PFSK-1 (cell line): ENCODE measurements at regions not wholly inside any gene's neighbourhood (a gene's known extent, or its start where the extent isn't known, plus 50 kb on each side); places are given as distances from the start of the nearest gene placed in this dataset.

ENCODE experiments used
- FOXP2 ChIP-seq: optimal IDR thresholded peaks from 2 replicates; pipeline ENCODE3; 2011; ENCODE audit warnings: borderline replicate concordance, control low read depth, inconsistent platforms; ENCODE audit not compliant: insufficient read depth; ENCODE audit errors: extremely low read length, extremely low read depth
- POLR2AphosphoS5 ChIP-seq: IDR thresholded peaks from 2 replicates; pipeline ENCODE4 v1.6.1; 2012; ENCODE audit warnings: low read depth, mild to moderate bottlenecking, control low read depth, low read length, moderate library complexity
- SIN3A ChIP-seq: IDR thresholded peaks from 2 replicates; pipeline ENCODE4 v1.6.1; 2012; ENCODE audit warnings: mild to moderate bottlenecking, low read length, moderate library complexity, borderline replicate concordance; ENCODE audit not compliant: insufficient read depth
- TAF1 ChIP-seq: IDR thresholded peaks from 2 replicates; pipeline ENCODE4 v1.6.1; 2012; ENCODE audit warnings: low read length, control low read depth, borderline replicate concordance; ENCODE audit not compliant: insufficient read depth
- TF ChIP-seq, protein P1 (sequence below), 2 experiments: IDR thresholded peaks; 2 replicates each; pipeline versions ENCODE4 v1.6.1 to v1.8.0; 2011 to 2012; ENCODE audit warnings: low read depth in 2 of 2, low read length in 2 of 2, control low read depth in 1 of 2, inconsistent platforms in 1 of 2, mild to moderate bottlenecking in 1 of 2, moderate library complexity in 1 of 2; ENCODE audit not compliant: insufficient read depth in 1 of 2

DNA sequence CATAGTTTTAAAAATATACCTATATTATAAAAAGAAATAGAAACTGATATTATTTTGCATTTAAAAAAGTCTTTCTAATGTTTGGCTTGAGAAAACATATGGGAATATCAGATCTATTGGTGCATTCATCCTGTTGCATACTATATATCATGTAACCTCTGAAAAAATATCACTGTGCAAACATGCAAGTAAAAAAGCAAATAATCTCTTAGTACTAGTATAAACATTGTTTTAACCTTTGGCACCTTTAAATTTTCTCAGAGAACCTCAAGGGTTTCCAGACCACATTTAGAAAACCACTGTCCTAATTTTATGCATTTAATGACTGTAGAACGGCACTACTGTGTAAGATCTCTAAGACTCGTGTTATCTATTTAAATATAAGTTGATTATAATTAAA lies 416.8 kb downstream of the LRFN5 start:
- TF ChIP-seq POLR2AphosphoS5 (no peak), SIN3A (no peak), TAF1 (no peak), FOXP2 (no peak)
- TF ChIP-seq, protein P1, sequence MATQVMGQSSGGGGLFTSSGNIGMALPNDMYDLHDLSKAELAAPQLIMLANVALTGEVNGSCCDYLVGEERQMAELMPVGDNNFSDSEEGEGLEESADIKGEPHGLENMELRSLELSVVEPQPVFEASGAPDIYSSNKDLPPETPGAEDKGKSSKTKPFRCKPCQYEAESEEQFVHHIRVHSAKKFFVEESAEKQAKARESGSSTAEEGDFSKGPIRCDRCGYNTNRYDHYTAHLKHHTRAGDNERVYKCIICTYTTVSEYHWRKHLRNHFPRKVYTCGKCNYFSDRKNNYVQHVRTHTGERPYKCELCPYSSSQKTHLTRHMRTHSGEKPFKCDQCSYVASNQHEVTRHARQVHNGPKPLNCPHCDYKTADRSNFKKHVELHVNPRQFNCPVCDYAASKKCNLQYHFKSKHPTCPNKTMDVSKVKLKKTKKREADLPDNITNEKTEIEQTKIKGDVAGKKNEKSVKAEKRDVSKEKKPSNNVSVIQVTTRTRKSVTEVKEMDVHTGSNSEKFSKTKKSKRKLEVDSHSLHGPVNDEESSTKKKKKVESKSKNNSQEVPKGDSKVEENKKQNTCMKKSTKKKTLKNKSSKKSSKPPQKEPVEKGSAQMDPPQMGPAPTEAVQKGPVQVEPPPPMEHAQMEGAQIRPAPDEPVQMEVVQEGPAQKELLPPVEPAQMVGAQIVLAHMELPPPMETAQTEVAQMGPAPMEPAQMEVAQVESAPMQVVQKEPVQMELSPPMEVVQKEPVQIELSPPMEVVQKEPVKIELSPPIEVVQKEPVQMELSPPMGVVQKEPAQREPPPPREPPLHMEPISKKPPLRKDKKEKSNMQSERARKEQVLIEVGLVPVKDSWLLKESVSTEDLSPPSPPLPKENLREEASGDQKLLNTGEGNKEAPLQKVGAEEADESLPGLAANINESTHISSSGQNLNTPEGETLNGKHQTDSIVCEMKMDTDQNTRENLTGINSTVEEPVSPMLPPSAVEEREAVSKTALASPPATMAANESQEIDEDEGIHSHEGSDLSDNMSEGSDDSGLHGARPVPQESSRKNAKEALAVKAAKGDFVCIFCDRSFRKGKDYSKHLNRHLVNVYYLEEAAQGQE (IDR thresholded peaks at IDR 0.05; ENCODE audit: insufficient read depth in 1 of 2, low read depth in 2 of 2, low read length in 2 of 2), result no peak
